Stimulated activated CD4-positive, alpha-beta T cell treated with anti-CD3 and anti-CD28 coated beads, Interleukin-12 subunit alpha, Interleukin-12 subunit beta, amount 100 ng/mL, for 24 hours (primary cell): ENCODE measurements at regions not wholly inside any gene's neighbourhood (a gene's known extent, or its start where the extent isn't known, plus 50 kb on each side); places are given as distances from the start of the nearest gene placed in this dataset.
"Not testable (repeated sequence)": the region's sequence is repeated elsewhere in the genome, so short reads cannot be mapped to it uniquely, and the experiment has no call there.

Experiments
- DNase-seq, 2 experiments: peaks; one replicate each; pipeline ENCODE4 v3.0.0-alpha.2; 2020; ENCODE audit warnings: low read depth in 2 of 2

DNA sequence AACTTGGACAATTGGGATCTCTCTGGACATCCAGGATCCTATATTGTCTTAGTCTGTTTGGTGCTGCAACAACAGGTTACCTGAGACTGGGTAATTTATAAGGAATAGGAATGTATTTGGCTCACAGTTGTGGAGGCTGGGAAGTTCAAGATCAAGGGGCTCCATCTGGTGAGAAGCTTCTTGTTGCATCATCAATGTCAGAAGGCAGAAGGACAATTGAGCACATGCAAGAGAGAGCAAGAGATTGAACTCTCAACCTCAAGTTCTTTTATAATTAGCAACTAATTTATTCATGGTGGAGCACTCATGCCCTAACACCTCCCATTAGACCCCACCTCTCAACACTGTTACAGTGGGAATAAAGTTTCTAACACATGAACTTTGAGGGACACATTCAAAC, 124.7 kb upstream of the ETV3 start:
- DNase-seq = no peak

- DNase-seq = no peak
These were observed 124.2 kb upstream of the ETV3 start for GRCh38 chr1:157262422-157262821.

- DNase-seq = not testable (repeated sequence)
These were observed 117.7 kb upstream of the ETV3 start for GRCh38 chr1:157255891-157256290.

DNA sequence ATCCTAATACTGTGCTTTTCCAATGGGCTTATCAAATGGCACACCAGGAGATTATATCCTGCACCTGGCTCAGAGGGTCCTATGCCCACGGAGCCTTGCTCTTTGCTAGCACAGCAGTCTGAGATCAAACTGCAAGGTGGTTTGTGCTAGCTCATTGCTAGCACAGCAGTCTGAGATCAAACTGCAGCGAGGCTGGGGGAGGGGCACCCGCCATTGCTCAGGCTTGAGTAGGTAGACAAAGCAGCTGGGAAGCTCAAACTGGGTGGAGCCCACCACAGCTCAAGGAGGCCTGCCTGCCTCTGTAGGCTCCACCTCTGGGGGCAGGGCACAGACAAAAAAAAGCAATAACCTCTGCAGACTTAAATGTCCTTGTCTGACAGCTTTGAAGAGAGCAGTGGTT, 116.0 kb upstream of the ETV3 start:
- DNase-seq = not testable (repeated sequence)

DNA sequence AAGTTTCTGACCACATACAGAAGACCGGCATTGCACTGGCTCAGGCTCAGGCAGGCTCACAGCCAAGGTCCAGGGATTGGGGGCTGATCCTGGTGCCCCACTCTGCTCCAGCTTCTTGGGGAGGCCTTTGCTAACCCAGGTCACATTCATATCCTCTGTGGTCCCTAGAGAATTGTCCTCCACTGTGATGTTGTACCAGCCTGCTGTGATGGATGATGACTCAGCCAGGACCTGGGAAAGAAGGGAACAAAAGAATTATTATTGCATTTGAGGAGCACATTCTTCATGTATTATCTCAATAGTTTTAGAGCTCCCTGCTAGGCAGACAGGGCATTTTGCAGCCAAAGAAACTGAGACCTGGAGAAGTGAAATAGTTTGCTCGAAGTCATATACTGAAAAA, 114.3 kb upstream of the ETV3 start:
- DNase-seq = no peak

DNA sequence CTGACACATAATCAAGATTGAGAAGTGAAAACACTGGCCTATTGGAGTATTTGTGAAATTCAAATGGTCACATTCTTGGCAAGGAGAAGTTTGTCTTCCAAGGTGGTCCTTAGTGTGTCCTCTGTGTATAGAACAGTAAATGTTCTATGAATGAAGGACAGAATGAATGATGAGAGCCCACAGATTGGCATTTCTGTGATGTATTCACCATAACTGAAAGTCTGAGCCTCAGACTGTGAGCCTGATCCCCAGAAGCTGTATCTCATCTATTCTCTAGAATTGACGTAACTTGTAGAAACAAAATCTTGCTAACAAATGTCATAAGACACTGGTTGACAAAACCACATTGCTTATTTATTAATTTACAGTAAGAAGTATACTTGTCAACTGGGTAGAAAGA, 111.5 kb upstream of the ETV3 start:
- no peak for DNase-seq

GRCh38 chr1:157249326-157249725, 111.1 kb upstream of the ETV3 start:
- no peak for DNase-seq

- DNase-seq = not testable (repeated sequence)
These were observed 109.5 kb upstream of the ETV3 start for GRCh38 chr1:157247764-157248049.

- DNase-seq = no peak
These were observed 109.0 kb upstream of the ETV3 start for GRCh38 chr1:157247005-157247763.

- no peak for DNase-seq
These were observed 107.6 kb upstream of the ETV3 start for GRCh38 chr1:157245823-157246222.

- no peak for DNase-seq
These were observed 103.0 kb upstream of the ETV3 start for GRCh38 chr1:157241185-157241538.

- DNase-seq = no peak
These were observed 102.4 kb upstream of the ETV3 start for GRCh38 chr1:157240495-157241184.

DNA sequence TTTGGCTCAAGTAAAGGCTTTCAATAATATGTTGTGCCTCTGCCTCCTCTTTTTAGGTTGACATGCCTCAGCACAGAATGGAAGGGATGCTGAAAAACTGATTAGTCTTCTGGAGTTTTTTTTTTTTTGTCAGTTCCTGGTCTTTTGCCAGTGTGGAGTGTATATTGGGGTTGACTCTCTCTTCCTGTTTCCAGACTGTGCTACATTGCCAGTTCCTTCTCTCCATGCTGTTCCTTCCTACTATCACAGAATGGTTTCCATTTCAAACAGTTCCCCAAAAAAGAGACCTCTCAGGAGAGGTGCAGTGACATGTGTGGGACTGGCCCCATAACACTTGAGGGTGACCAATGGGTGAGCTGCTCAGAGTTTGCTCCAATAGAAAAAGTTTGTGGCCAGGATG, 101.7 kb upstream of the ETV3 start:
- no peak for DNase-seq

- no peak for DNase-seq
These were observed 100.4 kb upstream of the ETV3 start for GRCh38 chr1:157238585-157238984.

GRCh38 chr1:157237981-157238380, 99.8 kb upstream of the ETV3 start:
- DNase-seq = no peak

- no peak for DNase-seq
These were observed 99.3 kb upstream of the ETV3 start for GRCh38 chr1:157237522-157237921.

GRCh38 chr1:157236072-157236471, 97.9 kb upstream of the ETV3 start:
- DNase-seq = no peak

DNA sequence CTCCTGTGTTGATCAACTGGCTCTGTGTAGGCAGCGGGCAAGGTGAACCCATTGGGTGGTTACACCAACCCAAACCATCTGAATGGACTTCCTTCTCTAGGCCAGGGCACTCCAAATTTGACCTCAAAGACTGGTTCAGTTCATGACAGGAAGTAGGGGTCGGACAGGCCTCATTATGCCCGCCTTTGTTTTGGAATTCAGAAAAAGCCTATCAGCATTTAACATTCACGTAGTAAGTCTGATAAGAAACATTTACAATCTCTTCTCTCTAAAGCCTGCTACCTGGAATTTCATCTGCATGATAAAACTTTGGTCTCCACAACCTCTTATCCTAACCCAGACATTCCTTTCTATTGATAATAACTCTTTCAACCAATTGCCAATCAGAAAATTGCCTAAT, 97.1 kb upstream of the ETV3 start:
- no peak for DNase-seq

DNA sequence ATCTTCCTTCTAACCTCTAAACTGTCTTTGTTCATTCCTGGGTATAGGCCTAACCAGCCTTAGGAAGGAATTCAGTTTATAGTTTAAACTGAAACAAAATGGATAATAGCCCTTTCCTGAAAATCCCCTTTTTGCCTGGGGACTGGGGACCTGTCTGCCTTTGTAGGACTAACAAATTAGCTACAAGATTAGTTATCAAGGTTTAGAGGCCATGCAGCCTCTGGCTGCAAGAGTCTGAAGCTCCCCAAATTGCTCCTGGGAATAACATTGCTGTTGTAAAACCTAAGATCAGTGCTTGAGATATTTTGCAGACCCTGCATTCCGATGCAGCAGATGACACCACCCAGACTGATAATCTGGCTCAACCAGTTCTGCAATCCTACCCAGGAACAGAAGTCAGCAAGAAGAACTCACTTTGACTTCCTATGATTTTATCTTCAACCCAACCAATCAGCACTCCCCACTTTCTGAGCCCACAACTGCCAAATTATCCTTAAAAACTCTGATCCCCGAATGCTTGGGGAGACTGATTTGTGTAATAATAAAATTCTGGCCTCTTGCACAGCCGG, 96.6 kb upstream of the ETV3 start:
- DNase-seq = no peak

DNA sequence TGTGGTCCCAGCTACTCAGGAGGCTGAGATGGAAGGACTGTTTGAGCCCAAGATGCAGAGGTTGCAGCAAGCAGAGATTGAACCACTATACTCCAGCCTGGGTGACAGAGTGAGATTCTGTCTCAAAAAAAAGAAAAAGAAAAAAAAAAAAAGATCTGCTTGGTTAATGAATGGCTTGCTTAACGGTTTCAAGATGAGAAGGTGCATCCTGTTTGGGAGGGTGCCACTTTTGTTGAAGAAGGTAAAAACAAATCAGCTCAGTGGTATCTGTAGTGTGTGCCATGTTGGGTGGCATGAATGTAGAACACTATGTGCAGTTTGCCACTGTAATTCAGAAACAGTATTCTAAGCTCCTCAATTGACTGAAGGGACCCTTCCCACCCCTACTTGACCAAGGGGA, 94.9 kb upstream of the ETV3 start:
- no peak for DNase-seq

- no peak for DNase-seq
These were observed 93.8 kb upstream of the ETV3 start for GRCh38 chr1:157231846-157232525.

DNA sequence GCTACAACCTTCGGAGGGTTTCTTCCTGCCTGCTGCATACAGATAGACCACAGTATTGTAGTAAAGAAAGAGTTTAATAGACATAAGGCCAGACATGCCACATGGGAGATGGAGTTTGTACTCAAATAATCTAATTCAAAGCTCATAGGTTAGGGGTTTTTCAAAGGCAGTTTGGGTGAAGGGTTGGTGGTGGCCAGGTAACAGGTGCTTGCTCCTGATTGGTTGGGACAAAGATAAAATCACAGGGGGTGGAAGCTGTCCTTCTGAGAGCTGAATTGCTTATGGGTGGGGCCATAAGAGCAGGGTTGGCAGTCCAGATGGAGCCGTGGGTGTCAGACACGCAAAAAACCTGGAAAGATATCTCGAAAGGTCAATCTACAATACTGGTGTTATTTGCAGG, 92.3 kb upstream of the ETV3 start:
- DNase-seq = no peak

- DNase-seq = no peak
These were observed 89.5 kb upstream of the ETV3 start for GRCh38 chr1:157227700-157228099.
